ENCODE measurements at regions not wholly inside any gene's neighbourhood (a gene's known extent, or its start where the extent isn't known, plus 50 kb on each side); places are given as distances from the start of the nearest gene placed in this dataset.

GRCh38 chr7:157469181-157470016 lies 132.6 kb downstream of the DNAJB6 start:
- H4K20me1 ChIP-seq (replicated peaks; ENCODE audit: insufficient read depth) = no peaks in the 10 kb centered on the region
- DNase-seq (ENCODE audit: low spot score) = no peak
- H3K4me2 ChIP-seq = no peak overlapping the region
- H3K4me1 Mint-ChIP-seq = no peaks in the 10 kb centered on the region
- no peak for ATAC-seq
- peaks cover 17% of the 10 kb centered on the region for H3K27me3 Mint-ChIP-seq (ENCODE audit: insufficient read depth, low read depth, poor library complexity)
- H3K27ac Mint-ChIP-seq = no peak overlapping the region
- no peak overlapping the region for H3K4me3 Mint-ChIP-seq
- H3K79me2 ChIP-seq (replicated peaks; ENCODE audit: insufficient read depth) = no peaks in the 10 kb centered on the region
- H3K27ac ChIP-seq (ENCODE audit: low read depth) = no peak overlapping the region
- peaks cover 47% of the 10 kb centered on the region for H3K36me3 Mint-ChIP-seq (ENCODE audit: low read depth)
- H2AFZ ChIP-seq = no peak overlapping the region
- no peak for TF ChIP-seq EZH2 (IDR thresholded peaks at IDR 0.05; ENCODE audit: low read depth, unreplicated experiment)
- TF ChIP-seq JUNB (IDR thresholded peaks at IDR 0.05; ENCODE audit: unreplicated experiment) = no peak
- no peak for TF ChIP-seq POLR2AphosphoS5 (IDR thresholded peaks at IDR 0.05; ENCODE audit: low read depth)
- TF ChIP-seq ZNF331 (CRISPR knock-in tag; IDR thresholded peaks at IDR 0.05; ENCODE audit: low read depth) = no peak
- TF ChIP-seq REST (IDR thresholded peaks at IDR 0.05; ENCODE audit: unreplicated experiment) = no peak
- TF ChIP-seq EZH2phosphoT487 (IDR thresholded peaks at IDR 0.05; ENCODE audit: unreplicated experiment) = no peak
- no peak for TF ChIP-seq CREB1 (CRISPR knock-in tag; IDR thresholded peaks at IDR 0.05; ENCODE audit: low read depth)
- no peak for TF ChIP-seq NANOG (IDR thresholded peaks at IDR 0.05; ENCODE audit: borderline replicate concordance)
- TF ChIP-seq ZNF462 (CRISPR knock-in tag; IDR thresholded peaks at IDR 0.05) = no peak
- TF ChIP-seq ZNF114 (CRISPR knock-in tag; IDR thresholded peaks at IDR 0.05) = no peak
- no peak for TF ChIP-seq ETS1 (IDR thresholded peaks at IDR 0.05)
- no peak for TF ChIP-seq STAT1 (IDR thresholded peaks at IDR 0.05; ENCODE audit: unreplicated experiment)
- TF ChIP-seq CTCF (conservative IDR thresholded peaks at IDR 0.05; ENCODE audit: low read depth in 2 of 2) = no peak
- H3K9me3 Mint-ChIP-seq = peaks cover 55% of the 10 kb centered on the region
- H3K36me3 ChIP-seq (ENCODE audit: insufficient read depth) = no peaks in the 10 kb centered on the region
- no peaks in the 10 kb centered on the region for H3K9me2 ChIP-seq (ENCODE audit: insufficient read depth)
- H3F3A ChIP-seq (replicated peaks; ENCODE audit: low read depth) = no peaks in the 10 kb centered on the region
- no peaks in the 10 kb centered on the region for H3K27me3 ChIP-seq (ENCODE audit: insufficient read depth)
- H3K4me3 ChIP-seq = no peak overlapping the region
- no peaks in the 10 kb centered on the region for H3K4me1 ChIP-seq (ENCODE audit: insufficient read depth)

Measured in GM23338 (cell line).